OCI-LY1 (cell line): ENCODE measurements at regions not wholly inside any gene's neighbourhood (a gene's known extent, or its start where the extent isn't known, plus 50 kb on each side); places are given as distances from the start of the nearest gene placed in this dataset.

Experiments used
- H2AFZ ChIP-seq: fragments of 200-600 bp; sonication (generic), shearing (Covaris generic); 2 replicates; pipeline ENCODE4 v1.6.0; 2014; ENCODE audit warnings: antibody characterized with exemption, mild to moderate bottlenecking, low read length
- H3F3A ChIP-seq: fragments of 200-600 bp; sonication (generic), shearing (Covaris generic); 2 replicates; pipeline ENCODE4 v1.6.0; 2014; ENCODE audit warnings: mild to moderate bottlenecking, antibody characterized with exemption, low read length, moderate library complexity; ENCODE audit not compliant: insufficient read depth
- H3K27ac ChIP-seq: fragments of 200-600 bp; sonication (generic); 2 replicates; pipeline ENCODE4 v1.5.1; 2014; ENCODE audit warnings: low read length, mixed run types, mild to moderate bottlenecking, low read depth; ENCODE audit not compliant: poor library complexity, severe bottlenecking
- H3K27me3 ChIP-seq: fragments of 200-600 bp; sonication (generic); 2 replicates; pipeline ENCODE4 v1.6.0; 2014; ENCODE audit warnings: antibody characterized with exemption, mild to moderate bottlenecking, low read length, moderate library complexity; ENCODE audit not compliant: insufficient read depth
- H3K36me3 ChIP-seq: fragments of 200-600 bp; sonication (generic); 2 replicates; pipeline ENCODE4 v1.6.1; 2014; ENCODE audit warnings: mild to moderate bottlenecking, antibody characterized with exemption, low read length, moderate library complexity, mixed read lengths; ENCODE audit not compliant: insufficient read depth
- H3K4me1 ChIP-seq: fragments of 200-600 bp; sonication (generic); 2 replicates; pipeline ENCODE4 v1.5.1; 2014; ENCODE audit warnings: mild to moderate bottlenecking, low read length, moderate library complexity; ENCODE audit not compliant: insufficient read depth, severe bottlenecking
- H3K4me2 ChIP-seq: fragments of 200-600 bp; sonication (generic), shearing (Covaris generic); 2 replicates; pipeline ENCODE4 v1.6.1; 2014; ENCODE audit warnings: low read length
- H3K4me3 ChIP-seq: fragments of 200-600 bp; sonication (generic); 2 replicates; pipeline ENCODE4 v1.5.1; 2014; ENCODE audit warnings: low read length, low read depth, mild to moderate bottlenecking, mixed read lengths; ENCODE audit not compliant: poor library complexity, severe bottlenecking
- H3K79me2 ChIP-seq: fragments of 200-600 bp; shearing (Covaris generic); 2 replicates; pipeline ENCODE4 v1.6.1; 2016; ENCODE audit warnings: mixed run types, low read length, mixed read lengths; ENCODE audit not compliant: insufficient read depth
- H3K9ac ChIP-seq: fragments of 200-600 bp; sonication (generic), shearing (Covaris generic); 2 replicates; pipeline ENCODE4 v1.6.1; 2014; ENCODE audit warnings: mild to moderate bottlenecking, low read length, mixed read lengths
- H3K9me2 ChIP-seq: fragments of 200-600 bp; sonication (generic), shearing (Covaris generic); 2 replicates; pipeline ENCODE4 v1.6.1; 2014; ENCODE audit warnings: low read depth, mild to moderate bottlenecking, low read length, mixed read lengths
- H3K9me3 ChIP-seq: fragments of 200-600 bp; shearing (Covaris generic); 2 replicates; pipeline ENCODE4 v1.6.1; 2014; ENCODE audit warnings: low read length, mixed read lengths
- H4K20me1 ChIP-seq: fragments of 200-600 bp; sonication (generic), shearing (Covaris generic); 2 replicates; pipeline ENCODE4 v1.6.0; 2016; ENCODE audit warnings: mild to moderate bottlenecking, low read length; ENCODE audit not compliant: insufficient read depth
- EZH2 ChIP-seq: fragments of 200-600 bp; sonication (generic), shearing (Covaris generic); IDR thresholded peaks from 2 replicates; pipeline ENCODE4 v1.8.0; 2017; ENCODE audit warnings: borderline replicate concordance, mixed run types, mild to moderate bottlenecking, antibody characterized with exemption, low read length, moderate library complexity, mixed read lengths
- TF ChIP-seq, protein P1 (sequence below): fragments of 200-600 bp; sonication (generic), shearing (Covaris generic); IDR thresholded peaks from 2 replicates; pipeline ENCODE4 v1.5.1; 2017; ENCODE audit warnings: mild to moderate bottlenecking, antibody characterized with exemption, low read length, moderate library complexity, mixed read lengths

DNA sequence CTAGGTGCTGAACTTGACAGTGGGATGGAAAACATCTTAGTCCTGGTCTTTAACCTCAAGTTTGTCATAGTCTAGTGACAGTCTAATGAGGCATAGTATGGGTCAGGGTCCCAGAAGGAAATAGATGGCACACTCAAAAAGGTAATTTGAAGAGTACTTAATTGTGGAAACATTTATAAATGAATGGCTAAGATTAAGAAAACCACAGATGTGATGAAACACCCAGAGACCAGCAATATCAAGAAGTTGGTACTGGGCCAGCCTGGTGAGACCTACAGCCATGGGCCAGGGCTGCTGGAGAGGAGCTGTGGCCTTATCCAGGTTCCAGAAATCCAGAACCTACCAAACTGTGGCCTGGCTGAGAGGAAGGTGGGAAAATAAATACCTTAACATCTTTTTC, 93.5 kb upstream of the ATG10 start:
- H3K79me2 ChIP-seq = no peaks in the 10 kb centered on the region
- no peaks in the 10 kb centered on the region for H4K20me1 ChIP-seq
- H3K9ac ChIP-seq = no peak overlapping the region
- no peaks in the 10 kb centered on the region for H3F3A ChIP-seq
- no peaks in the 10 kb centered on the region for H3K9me3 ChIP-seq
- no peaks in the 10 kb centered on the region for H3K36me3 ChIP-seq
- no peaks in the 10 kb centered on the region for H3K27me3 ChIP-seq
- TF ChIP-seq, protein P1, sequence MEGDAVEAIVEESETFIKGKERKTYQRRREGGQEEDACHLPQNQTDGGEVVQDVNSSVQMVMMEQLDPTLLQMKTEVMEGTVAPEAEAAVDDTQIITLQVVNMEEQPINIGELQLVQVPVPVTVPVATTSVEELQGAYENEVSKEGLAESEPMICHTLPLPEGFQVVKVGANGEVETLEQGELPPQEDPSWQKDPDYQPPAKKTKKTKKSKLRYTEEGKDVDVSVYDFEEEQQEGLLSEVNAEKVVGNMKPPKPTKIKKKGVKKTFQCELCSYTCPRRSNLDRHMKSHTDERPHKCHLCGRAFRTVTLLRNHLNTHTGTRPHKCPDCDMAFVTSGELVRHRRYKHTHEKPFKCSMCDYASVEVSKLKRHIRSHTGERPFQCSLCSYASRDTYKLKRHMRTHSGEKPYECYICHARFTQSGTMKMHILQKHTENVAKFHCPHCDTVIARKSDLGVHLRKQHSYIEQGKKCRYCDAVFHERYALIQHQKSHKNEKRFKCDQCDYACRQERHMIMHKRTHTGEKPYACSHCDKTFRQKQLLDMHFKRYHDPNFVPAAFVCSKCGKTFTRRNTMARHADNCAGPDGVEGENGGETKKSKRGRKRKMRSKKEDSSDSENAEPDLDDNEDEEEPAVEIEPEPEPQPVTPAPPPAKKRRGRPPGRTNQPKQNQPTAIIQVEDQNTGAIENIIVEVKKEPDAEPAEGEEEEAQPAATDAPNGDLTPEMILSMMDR = no peak
- no peak for TF ChIP-seq EZH2
- H3K9me2 ChIP-seq = no peaks in the 10 kb centered on the region
- H3K4me2 ChIP-seq = no peak overlapping the region
- no peaks in the 10 kb centered on the region for H3K4me1 ChIP-seq
- no peak overlapping the region for H3K4me3 ChIP-seq
- H2AFZ ChIP-seq = no peak overlapping the region
- no peak overlapping the region for H3K27ac ChIP-seq

DNA sequence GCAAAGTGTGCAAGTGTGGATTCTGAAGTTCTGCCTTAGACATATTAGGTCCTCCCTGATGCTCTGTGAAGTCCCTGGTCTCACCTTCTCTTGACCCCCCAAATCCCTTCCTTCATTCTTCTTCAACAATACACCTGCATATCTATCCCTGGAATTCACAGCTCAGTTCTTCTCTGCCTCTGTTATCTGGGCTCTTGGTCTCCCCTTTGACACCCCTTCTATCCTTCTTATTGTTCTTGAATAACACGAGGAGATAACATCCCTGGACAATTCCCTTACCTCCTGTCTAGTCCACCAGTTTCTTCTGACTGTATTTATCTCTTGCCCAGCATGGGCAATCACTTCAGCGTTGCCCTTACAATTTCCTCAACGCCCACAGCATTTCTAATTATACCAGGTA, 104.8 kb upstream of the ATG10 start:
- Histone ChIP-seq H3K36me3 (no peaks in the 10 kb centered on the region), H3K9me2 (no peaks in the 10 kb centered on the region), H2AFZ (no peak overlapping the region), H3K9ac (no peak overlapping the region), H3F3A (no peaks in the 10 kb centered on the region), H3K79me2 (no peaks in the 10 kb centered on the region), H3K4me1 (no peaks in the 10 kb centered on the region), H3K27ac (no peak overlapping the region), H4K20me1 (no peaks in the 10 kb centered on the region), H3K4me2 (no peak overlapping the region), H3K27me3 (no peaks in the 10 kb centered on the region), H3K9me3 (no peaks in the 10 kb centered on the region), H3K4me3 (no peak overlapping the region)
- no peak for TF ChIP-seq EZH2
- TF ChIP-seq, protein P1 = no peak

DNA sequence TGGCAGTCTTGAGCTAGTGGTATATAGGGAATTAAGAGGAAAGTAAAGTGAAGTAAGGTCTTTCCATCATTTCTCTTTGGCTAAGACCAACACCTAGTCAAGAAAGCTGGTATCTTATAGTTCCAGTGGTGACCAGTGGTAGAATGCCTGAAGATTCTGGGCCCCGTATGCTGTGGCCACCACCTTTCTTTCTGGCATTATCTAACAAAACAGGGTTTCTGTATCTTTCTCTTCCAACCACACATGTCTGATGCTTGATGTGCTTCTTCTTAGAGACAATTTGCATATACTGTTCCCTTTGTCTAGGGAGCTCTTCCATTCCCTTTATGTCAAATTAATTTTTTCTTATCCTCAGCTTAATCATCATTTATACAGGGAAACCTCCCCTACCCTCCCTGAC, 109.9 kb upstream of the SSBP2 start:
- no peaks in the 10 kb centered on the region for H3K9me2 ChIP-seq
- no peak overlapping the region for H3K9ac ChIP-seq
- H3K36me3 ChIP-seq = no peaks in the 10 kb centered on the region
- H2AFZ ChIP-seq = no peak overlapping the region
- H3K79me2 ChIP-seq = no peaks in the 10 kb centered on the region
- no peak for TF ChIP-seq EZH2
- TF ChIP-seq, protein P1 = no peak
- no peaks in the 10 kb centered on the region for H4K20me1 ChIP-seq
- H3K4me1 ChIP-seq = peaks cover 9% of the 10 kb centered on the region
- no peak overlapping the region for H3K4me2 ChIP-seq
- H3K27me3 ChIP-seq = no peaks in the 10 kb centered on the region
- H3K9me3 ChIP-seq = no peaks in the 10 kb centered on the region
- no peaks in the 10 kb centered on the region for H3F3A ChIP-seq
- no peak overlapping the region for H3K4me3 ChIP-seq
- no peak overlapping the region for H3K27ac ChIP-seq
